Transverse colon (tissue), 4 donors: ENCODE measurements at regions not wholly inside any gene's neighbourhood (a gene's known extent, or its start where the extent isn't known, plus 50 kb on each side); places are given as distances from the start of the nearest gene placed in this dataset.

Source experiments
- DNase-seq: peaks from one replicate; pipeline ENCODE4 v3.0.0-alpha.2; 2019
- H3K27ac ChIP-seq, 4 donors: fragments of 200-600 bp; sonication (generic); 2 replicates each; pipeline ENCODE4 v1.5.1; 2016 to 2018; ENCODE audit warnings: inconsistent platforms in 4 of 4
- H3K27me3 ChIP-seq: fragments of 200-600 bp; sonication (generic); 2 replicates; pipeline ENCODE4 v1.5.1; 2017; ENCODE audit warnings: inconsistent platforms
- H3K36me3 ChIP-seq, 4 donors: fragments of 200-600 bp; sonication (generic); 2 replicates each; pipeline ENCODE4 v1.5.1; 2017 to 2019; ENCODE audit warnings: inconsistent platforms in 4 of 4
- H3K4me1 ChIP-seq, 4 donors: fragments of 200-600 bp; sonication (generic); 2 replicates each; pipeline ENCODE4 v1.5.1; 2017 to 2020; ENCODE audit warnings: inconsistent platforms in 4 of 4
- H3K4me3 ChIP-seq, 4 donors: fragments of 200-600 bp; sonication (generic); 1 replicate in 1 of 4; 2 replicates in 3 of 4; pipeline versions ENCODE4 v1.5.1 to v1.6.1; 2017 to 2019; ENCODE audit warnings: inconsistent platforms in 4 of 4
- H3K9me3 ChIP-seq, 2 donors: fragments of 200-600 bp; sonication (generic); 2 replicates each; pipeline ENCODE4 v1.5.1; 2017 to 2019; ENCODE audit warnings: inconsistent platforms in 2 of 2
- EP300 ChIP-seq: sonication (generic); formaldehyde crosslinking; IDR thresholded peaks from one replicate; pipeline ENCODE4 v1.6.1; 2017; ENCODE audit warnings: antibody characterized with exemption, low read depth
- POLR2A ChIP-seq: fragments of 450-650 bp; IDR thresholded peaks from one replicate; pipeline ENCODE4 v1.6.1; 2016; ENCODE audit warnings: antibody characterized with exemption, mild to moderate bottlenecking, moderate library complexity
- POLR2AphosphoS5 ChIP-seq, 3 donors: sonication (generic); formaldehyde crosslinking; IDR thresholded peaks; one replicate each; pipeline ENCODE4 v1.6.1; 2016; ENCODE audit warnings: antibody characterized with exemption in 3 of 3
- WGBS, 2 donors: methylation state at CpG; one replicate each; pipeline ENCODE4 v1.1.5; 2018; ENCODE audit warnings: low coverage in 1 of 2; 5-methylcytosine and 5-hydroxymethylcytosine counted together
- in situ Hi-C, 4 donors: fragments of 200-750 bp; cut with MboI; loops; one replicate each; pipeline versions ENCODE4 v1.15.0 to v1.15.1; 2017; ENCODE audit warnings: low sequenced_read_pairs in 3 of 4, low pct_ligation_motif_present in 1 of 4, low pct_unique_long_range_greater_than_20kb in 1 of 4
- intact Hi-C: fragments of 100-400 bp; cut with DNase I; formaldehyde crosslinking; loops from one replicate; pipeline ENCODE4 v1.15.1; 2023; ENCODE audit warnings: low total_unique reads
- TF ChIP-seq, protein P1 (sequence below), 5 experiments: fragments of 200-600 bp in 3 of 5; fragments of 450-650 bp in 2 of 5; sonication (generic) in 3 of 5; IDR thresholded peaks; 1 replicate in 2 of 5; 2 replicates in 3 of 5; pipeline ENCODE4 v1.5.1; 2016 to 2017; ENCODE audit warnings: antibody characterized with exemption in 5 of 5, inconsistent platforms in 3 of 5, mild to moderate bottlenecking in 2 of 5, moderate library complexity in 1 of 5

DNA sequence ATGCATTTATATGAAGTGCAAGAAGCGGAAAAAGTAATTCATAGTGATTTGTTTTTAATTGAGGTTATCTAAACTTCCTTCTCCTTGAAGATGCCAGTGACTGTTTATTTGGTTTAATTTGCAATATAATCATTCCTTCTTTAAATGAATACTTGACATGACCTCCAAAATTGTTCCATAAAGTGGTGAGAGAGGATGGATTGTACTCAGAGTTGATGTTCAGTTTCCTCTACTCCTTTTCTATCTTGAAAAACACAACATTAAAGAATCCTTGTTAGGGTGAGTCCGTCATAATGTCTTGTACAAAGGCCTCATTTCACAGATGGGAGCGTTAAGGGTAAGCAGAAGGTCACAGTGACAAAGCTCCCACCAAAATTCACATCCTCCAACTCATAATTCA, 756.1 kb upstream of the KLHL29 start:
- H3K4me3 ChIP-seq = no peak overlapping the region
- no peaks in the 10 kb centered on the region for H3K36me3 ChIP-seq
- WGBS, 2 donors = 77 to 83% methylated on average over 3 of the region's 3 CpGs
- in situ Hi-C loops = no loop called here
- H3K4me1 ChIP-seq = no peaks in the 10 kb centered on the region
- no peak for DNase-seq
- H3K9me3 ChIP-seq = no peaks in the 10 kb centered on the region
- H3K27me3 ChIP-seq = no peaks in the 10 kb centered on the region
- intact Hi-C loops = no loop called here
- no peak for TF ChIP-seq POLR2A
- TF ChIP-seq POLR2AphosphoS5 (IDR thresholded peaks at IDR 0.05) = no peak
- TF ChIP-seq, protein P1, sequence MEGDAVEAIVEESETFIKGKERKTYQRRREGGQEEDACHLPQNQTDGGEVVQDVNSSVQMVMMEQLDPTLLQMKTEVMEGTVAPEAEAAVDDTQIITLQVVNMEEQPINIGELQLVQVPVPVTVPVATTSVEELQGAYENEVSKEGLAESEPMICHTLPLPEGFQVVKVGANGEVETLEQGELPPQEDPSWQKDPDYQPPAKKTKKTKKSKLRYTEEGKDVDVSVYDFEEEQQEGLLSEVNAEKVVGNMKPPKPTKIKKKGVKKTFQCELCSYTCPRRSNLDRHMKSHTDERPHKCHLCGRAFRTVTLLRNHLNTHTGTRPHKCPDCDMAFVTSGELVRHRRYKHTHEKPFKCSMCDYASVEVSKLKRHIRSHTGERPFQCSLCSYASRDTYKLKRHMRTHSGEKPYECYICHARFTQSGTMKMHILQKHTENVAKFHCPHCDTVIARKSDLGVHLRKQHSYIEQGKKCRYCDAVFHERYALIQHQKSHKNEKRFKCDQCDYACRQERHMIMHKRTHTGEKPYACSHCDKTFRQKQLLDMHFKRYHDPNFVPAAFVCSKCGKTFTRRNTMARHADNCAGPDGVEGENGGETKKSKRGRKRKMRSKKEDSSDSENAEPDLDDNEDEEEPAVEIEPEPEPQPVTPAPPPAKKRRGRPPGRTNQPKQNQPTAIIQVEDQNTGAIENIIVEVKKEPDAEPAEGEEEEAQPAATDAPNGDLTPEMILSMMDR (IDR thresholded peaks at IDR 0.05) = no peak
- no peak for TF ChIP-seq EP300
- no peak overlapping the region for H3K27ac ChIP-seq

DNA sequence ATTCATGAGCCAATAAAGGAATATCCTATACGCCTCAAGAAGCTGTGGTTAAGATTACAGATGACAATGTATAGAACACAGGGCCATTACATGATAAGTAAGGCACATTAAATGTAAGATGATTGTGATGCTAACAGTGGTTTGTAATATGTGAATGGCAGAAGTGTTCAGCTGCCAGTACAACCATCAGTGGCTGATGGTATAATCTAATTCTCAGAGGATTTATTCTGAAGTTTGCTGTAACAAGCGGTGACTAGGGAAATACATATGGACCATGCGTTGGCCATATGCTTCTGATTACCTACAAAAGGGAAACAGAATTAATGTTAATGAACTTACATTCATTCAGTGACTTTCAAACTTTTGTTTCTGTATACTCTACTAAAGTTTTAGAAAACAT, 750.8 kb upstream of the KLHL29 start:
- WGBS, 2 donors = 85 to 96% methylated on average over 3 of the region's 3 CpGs
- no peak for TF ChIP-seq POLR2A
- no peaks in the 10 kb centered on the region for H3K9me3 ChIP-seq
- intact Hi-C loops (no loop called here), in situ Hi-C loops (no loop called here)
- H3K4me1 ChIP-seq = no peaks in the 10 kb centered on the region
- no peak overlapping the region for H3K27ac ChIP-seq
- DNase-seq = no peak
- H3K4me3 ChIP-seq = no peak overlapping the region
- H3K27me3 ChIP-seq = no peaks in the 10 kb centered on the region
- H3K36me3 ChIP-seq = no peaks in the 10 kb centered on the region

DNA sequence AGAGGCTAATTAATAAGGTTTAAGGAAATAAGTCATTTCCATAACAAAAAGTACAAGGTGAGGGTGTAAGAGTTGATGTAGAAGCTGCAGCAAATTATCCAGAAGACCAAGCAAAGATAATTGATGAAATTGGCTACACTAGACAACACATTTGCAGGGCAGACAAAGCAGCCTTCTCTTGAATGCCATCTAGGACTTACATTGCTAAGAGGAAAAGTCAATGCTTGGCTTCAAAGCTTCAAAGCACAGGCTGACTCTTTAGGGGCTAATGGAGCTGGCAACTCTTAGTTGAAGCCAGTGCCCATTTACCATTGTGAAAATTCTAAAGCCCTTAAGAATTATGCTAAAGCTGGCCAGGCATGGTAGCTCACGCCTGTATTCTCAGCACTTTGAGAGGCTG, 728.6 kb upstream of the KLHL29 start:
- no peaks in the 10 kb centered on the region for H3K27me3 ChIP-seq
- 67 to 83% methylated on average over 1 of the region's 1 CpG for WGBS, 2 donors
- H3K9me3 ChIP-seq = no peaks in the 10 kb centered on the region
- H3K36me3 ChIP-seq = no peaks in the 10 kb centered on the region
- TF ChIP-seq, protein P1 (IDR thresholded peaks at IDR 0.05) = no peak
- TF ChIP-seq EP300 (no peak), POLR2AphosphoS5 (IDR thresholded peaks at IDR 0.05) (no peak), POLR2A (no peak)
- H3K27ac ChIP-seq = no peak overlapping the region
- no peak overlapping the region for H3K4me3 ChIP-seq
- no peaks in the 10 kb centered on the region for H3K4me1 ChIP-seq
- in situ Hi-C loops = no loop called here
- intact Hi-C loops = no loop called here
- DNase-seq = no peak

DNA sequence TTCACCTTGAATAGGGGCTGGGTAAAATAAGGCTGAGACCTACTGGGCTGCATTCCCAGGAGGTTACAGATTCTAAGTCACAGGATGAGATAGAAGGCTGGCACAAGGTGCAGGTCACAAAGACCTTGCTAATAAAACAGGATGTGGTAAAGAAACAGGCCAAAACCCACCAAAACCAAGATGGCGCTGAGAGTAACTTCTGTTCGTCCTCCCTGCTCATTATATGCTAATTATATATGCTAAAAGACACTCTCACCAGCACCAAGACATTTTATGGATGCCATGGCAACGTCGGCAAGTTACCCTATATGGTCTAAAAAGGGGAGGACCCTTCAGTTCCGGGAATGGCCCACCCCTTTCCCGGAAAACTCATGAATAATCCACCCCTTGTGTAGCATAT, 711.5 kb upstream of the KLHL29 start:
- no peaks in the 10 kb centered on the region for H3K9me3 ChIP-seq
- no peaks in the 10 kb centered on the region for H3K36me3 ChIP-seq
- TF ChIP-seq EP300 (no peak), POLR2AphosphoS5 (IDR thresholded peaks at IDR 0.05) (no peak), POLR2A (no peak)
- TF ChIP-seq, protein P1 (IDR thresholded peaks at IDR 0.05) = no peak
- no peaks in the 10 kb centered on the region for H3K4me1 ChIP-seq
- H3K4me3 ChIP-seq = no peak overlapping the region
- DNase-seq = no peak
- H3K27me3 ChIP-seq = no peaks in the 10 kb centered on the region
- 76 to 87% methylated on average over 6 of the region's 6 CpGs for WGBS, 2 donors
- intact Hi-C loops = no loop called here
- H3K27ac ChIP-seq = no peak overlapping the region
- in situ Hi-C loops = no loop called here

DNA sequence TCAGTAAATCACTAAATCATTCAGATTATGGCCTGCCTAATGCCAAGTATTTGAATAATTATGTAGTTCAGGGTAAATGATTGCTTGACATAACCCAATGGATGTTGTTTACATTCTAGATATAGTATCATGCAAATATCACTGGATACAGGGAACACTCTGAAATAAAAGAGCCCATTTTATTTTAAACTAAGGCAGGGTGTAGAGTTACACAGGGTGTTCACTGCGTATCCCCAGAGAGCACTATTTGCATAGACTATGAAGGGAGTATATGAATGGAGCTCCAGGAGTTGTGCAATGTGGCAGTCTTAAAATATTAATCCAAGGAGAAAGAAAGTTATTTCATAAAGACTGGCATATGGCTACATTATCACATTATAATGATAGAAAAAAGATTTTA, 701.1 kb upstream of the KLHL29 start:
- DNase-seq = no peak
- intact Hi-C loops (no loop called here), in situ Hi-C loops (no loop called here)
- 71% methylated on average over 1 of the region's 1 CpG; no CpG with 5 or more reads in 1 of the 2 donors for WGBS, 2 donors
- no peaks in the 10 kb centered on the region for H3K4me1 ChIP-seq
- H3K27me3 ChIP-seq = no peaks in the 10 kb centered on the region
- no peaks in the 10 kb centered on the region for H3K36me3 ChIP-seq
- H3K9me3 ChIP-seq = no peaks in the 10 kb centered on the region
- no peak for TF ChIP-seq EP300
- H3K27ac ChIP-seq = no peak overlapping the region
- H3K4me3 ChIP-seq = no peak overlapping the region
